Stimulated activated CD4-positive, alpha-beta T cell treated with anti-CD3 and anti-CD28 coated beads, Interleukin-4, amount 100 ng/mL, for 4 hours (primary cell): ENCODE measurements at regions not wholly inside any gene's neighbourhood (a gene's known extent, or its start where the extent isn't known, plus 50 kb on each side); places are given as distances from the start of the nearest gene placed in this dataset.
"Not testable (repeated sequence)": the region's sequence is repeated elsewhere in the genome, so short reads cannot be mapped to it uniquely, and the experiment has no call there.

ENCODE experiments used
- DNase-seq, 2 experiments: peaks; one replicate each; pipeline ENCODE4 v3.0.0-alpha.2; 2020

GRCh38 chr12:131611416-131612091, 99.3 kb upstream of the SFSWAP start:
- no peak for DNase-seq

GRCh38 chr12:131612092-131612755, 98.7 kb upstream of the SFSWAP start:
- no peak for DNase-seq

GRCh38 chr12:131613186-131613585, 97.7 kb upstream of the SFSWAP start:
- no peak for DNase-seq

- DNase-seq: no peak
Observed at GRCh38 chr12:131613678-131614077, 97.2 kb upstream of the SFSWAP start.

GRCh38 chr12:131615326-131616042, 95.4 kb upstream of the SFSWAP start:
- no peak for DNase-seq

DNA sequence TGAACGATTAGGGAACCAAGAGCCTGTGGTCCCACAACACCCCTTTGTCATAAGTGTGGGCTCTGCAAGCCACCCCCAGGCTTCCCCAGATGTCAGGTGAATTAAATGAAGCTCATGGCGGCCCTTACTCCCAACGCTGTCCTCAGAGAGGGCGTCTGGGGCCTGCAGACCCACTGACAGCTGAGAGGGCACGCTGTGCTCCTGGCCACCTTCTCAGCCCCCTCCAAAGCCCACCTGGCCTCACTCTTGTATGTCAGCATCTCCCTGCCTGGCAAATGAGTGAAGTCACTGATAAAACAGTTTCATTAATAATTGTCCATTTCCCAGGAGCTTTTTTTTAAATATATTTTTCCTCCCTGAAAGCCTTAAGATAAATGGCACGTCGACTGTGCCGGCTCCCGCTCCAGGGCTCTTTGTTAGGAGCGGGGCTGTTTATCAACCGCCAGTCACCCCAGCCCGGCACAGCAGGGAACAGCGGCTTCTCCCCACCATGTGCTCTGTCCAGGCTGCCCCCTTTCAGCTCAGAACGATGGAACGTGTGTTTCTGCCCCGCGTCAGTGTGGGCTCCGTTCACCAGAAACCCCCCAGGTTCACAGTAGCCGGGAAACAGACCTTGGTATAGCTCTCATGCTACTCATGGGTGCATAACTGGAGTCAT, 94.7 kb upstream of the SFSWAP start:
- DNase-seq: no peak

GRCh38 chr12:131616738-131617137, 94.2 kb upstream of the SFSWAP start:
- DNase-seq: no peak

- no peak for DNase-seq
Observed at GRCh38 chr12:131617179-131617578, 93.7 kb upstream of the SFSWAP start.

DNA sequence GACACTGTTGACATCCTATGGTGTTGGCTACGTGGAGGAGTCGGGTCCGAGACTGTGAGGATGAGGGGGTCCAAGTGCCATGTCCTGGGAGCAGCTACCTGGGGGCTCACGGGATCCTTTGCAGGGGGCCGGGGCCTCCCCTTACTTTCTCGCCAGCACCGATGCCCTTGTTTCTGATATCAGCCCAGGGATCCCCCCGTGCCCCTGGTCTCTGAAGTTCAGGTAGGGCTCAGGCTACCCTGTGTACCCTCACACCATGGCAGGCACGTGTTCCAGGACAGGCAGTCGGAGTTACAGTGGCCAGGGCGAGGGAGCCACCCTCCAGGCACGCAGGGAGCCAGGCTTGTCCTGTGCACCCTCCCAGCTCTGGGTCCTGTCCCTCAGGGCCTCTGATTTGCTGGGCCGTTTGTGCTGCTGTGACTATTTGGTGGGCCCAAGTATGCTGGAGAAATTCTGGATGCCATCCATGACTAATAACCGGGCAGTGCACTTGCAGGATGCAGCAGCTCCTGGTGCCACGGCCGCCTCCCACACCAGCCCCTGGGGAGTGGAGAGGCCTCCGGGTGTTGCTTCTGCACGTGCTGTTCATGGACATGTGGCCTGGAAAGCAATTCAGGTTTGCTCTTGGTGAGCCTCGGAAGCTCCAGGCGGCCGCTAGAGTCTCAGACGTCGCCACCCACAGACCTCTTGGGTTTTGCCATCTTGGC, 93.1 kb upstream of the SFSWAP start:
- DNase-seq: no peak

DNA sequence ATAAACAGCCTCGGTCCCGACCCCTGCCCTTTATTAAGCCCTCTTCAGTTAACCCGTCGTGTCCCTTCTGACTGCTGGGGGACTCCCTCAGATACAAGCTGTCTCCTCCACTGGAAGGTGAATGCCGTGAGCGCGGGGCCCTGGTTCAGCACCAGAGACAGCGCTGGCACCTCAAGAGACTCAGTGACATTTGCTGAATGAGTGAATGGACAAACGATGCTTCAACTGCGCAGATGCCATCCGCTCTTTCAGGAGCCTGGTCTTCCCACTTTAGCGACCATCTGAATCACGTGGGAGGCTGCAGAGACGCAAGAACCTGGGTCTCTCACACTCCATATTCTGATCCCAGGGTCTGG, 92.6 kb upstream of the SFSWAP start:
- no peak for DNase-seq

DNA sequence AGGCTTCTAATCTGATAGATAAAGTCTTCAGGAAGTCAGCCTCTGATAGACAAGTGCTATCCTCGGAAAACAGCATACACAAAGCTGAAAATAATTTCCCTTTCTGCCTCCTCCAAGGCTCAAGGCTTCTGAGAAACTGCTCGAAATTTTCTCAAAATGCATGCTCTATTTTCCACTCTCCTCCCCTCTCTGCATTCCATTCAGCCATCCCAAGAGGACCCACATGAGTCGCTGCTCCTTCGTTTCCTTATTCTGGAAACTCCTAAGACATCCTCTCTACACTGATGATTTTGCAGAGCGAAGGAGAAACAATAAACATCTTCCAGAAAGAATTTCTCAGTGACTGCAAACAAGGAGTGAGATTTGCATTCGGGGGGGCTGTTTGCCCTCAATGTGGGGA, 92.2 kb upstream of the SFSWAP start:
- no peak for DNase-seq

GRCh38 chr12:131619106-131619642, 91.7 kb upstream of the SFSWAP start:
- no peak for DNase-seq

- no peak for DNase-seq
Observed at GRCh38 chr12:131619736-131620506, 91.0 kb upstream of the SFSWAP start.

- DNase-seq: no peak
Observed at GRCh38 chr12:131620520-131620919, 90.4 kb upstream of the SFSWAP start.

DNA sequence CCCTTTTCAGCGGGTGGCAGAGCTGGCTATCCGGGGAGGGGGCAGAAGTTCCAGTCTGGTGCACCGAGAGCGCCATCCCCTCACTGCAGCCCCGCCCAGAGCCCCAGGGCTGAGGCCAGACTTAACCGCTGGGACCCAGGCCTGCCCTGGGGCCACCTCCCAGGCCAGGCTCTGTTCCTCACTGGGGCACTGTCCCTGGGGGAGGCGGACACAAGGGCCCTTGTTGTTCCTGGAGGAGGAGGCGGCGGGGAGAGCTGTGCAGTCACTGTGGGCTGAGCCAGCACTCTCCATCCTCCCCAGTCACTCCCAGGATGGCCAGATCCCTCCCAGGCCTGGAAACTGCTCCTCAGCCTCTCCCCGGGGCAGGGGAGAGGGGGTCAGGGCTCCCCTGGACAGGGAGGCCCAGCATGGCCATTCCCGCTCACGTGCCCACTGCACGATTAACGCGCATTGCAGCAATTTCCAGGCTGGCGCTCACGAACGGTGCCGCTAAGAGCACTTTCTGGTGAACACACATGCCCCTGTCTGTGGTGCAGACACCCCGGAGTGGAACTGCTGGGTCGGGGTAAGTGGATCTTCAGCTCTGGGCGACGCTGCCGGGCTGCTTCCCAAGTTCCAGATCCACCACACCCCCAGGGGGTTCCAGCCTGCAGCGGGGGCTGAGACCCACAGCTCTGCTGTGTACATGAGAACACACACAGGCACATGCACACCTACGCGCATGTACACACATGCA, 89.8 kb upstream of the SFSWAP start:
- DNase-seq: no peak

GRCh38 chr12:131621701-131622421, 89.0 kb upstream of the SFSWAP start:
- no peak for DNase-seq

- DNase-seq: no peak
Observed at GRCh38 chr12:131622422-131622955, 88.4 kb upstream of the SFSWAP start.

- DNase-seq: not testable (repeated sequence)
Observed at GRCh38 chr12:131623404-131624368, 87.2 kb upstream of the SFSWAP start.

GRCh38 chr12:131624369-131624739, 86.5 kb upstream of the SFSWAP start:
- not testable (repeated sequence) for DNase-seq
